Left lung (tissue), 4 donors: ENCODE measurements at regions not wholly inside any gene's neighbourhood (a gene's known extent, or its start where the extent isn't known, plus 50 kb on each side); places are given as distances from the start of the nearest gene placed in this dataset.
"Not testable (repeated sequence)": the region's sequence is repeated elsewhere in the genome, so short reads cannot be mapped to it uniquely, and the experiment has no call there.

ENCODE experiments used
- ATAC-seq: fragments of 200-7000 bp; cut with Tn5 transposase; one replicate; pipeline ENCODE4 v1.9.1; 2020; ENCODE audit warnings: moderate library complexity
- DNase-seq, 4 donors: peaks; one replicate each; pipeline ENCODE4 v3.0.0-alpha.2; 2013 to 2020
- H3K27ac ChIP-seq, 2 donors: fragments of 200-600 bp; sonication (generic) in 1 of 2; one replicate each; pipeline versions ENCODE4 v1.5.0 to v1.8.0; 2020 to 2021
- H3K27me3 ChIP-seq, 2 donors: fragments of 200-600 bp; sonication (generic) in 1 of 2; one replicate each; pipeline versions ENCODE4 v1.5.0 to v1.8.0; 2020 to 2021
- H3K36me3 ChIP-seq, 2 donors: fragments of 200-600 bp; sonication (generic) in 1 of 2; one replicate each; pipeline versions ENCODE4 v1.5.0 to v1.8.0; 2020 to 2021
- H3K4me1 ChIP-seq, 2 donors: fragments of 200-600 bp; one replicate each; pipeline ENCODE4 v1.8.0; 2021
- H3K4me3 ChIP-seq, 2 donors: fragments of 200-600 bp; sonication (generic) in 1 of 2; one replicate each; pipeline versions ENCODE4 v1.5.0 to v1.8.0; 2020 to 2021; ENCODE audit warnings: mild to moderate bottlenecking in 1 of 2
- H3K9me3 ChIP-seq, 2 donors: fragments of 200-600 bp; sonication (generic) in 1 of 2; one replicate each; pipeline versions ENCODE4 v1.5.0 to v1.8.0; 2020 to 2021
- CTCF ChIP-seq, 2 donors: fragments of 200-600 bp; sonication (generic) in 1 of 2; IDR thresholded peaks; one replicate each; pipeline versions ENCODE4 v1.5.0 to v1.8.0; 2021; ENCODE audit warnings: antibody characterized with exemption in 2 of 2
- intact Hi-C, 2 donors: fragments of 100-400 bp; cut with DNase I; formaldehyde crosslinking; loops; one replicate each; pipeline versions ENCODE4 v1.11.2 to v1.14.2; 2022
- donor health status: DM: no; HTN: yes; CAD: no.
- donor health status: DM: no; HTN: no; CAD: no.

- Histone ChIP-seq H3K36me3 (no peaks in the 10 kb centered on the region), H3K4me1 (no peaks in the 10 kb centered on the region), H3K27me3 (no peaks in the 10 kb centered on the region), H3K4me3 (no peak overlapping the region), H3K27ac (no peak overlapping the region), H3K9me3 (peaks cover 0 to 13% of the 10 kb centered on the region in 2 donors)
- DNase-seq, result no peak
- intact Hi-C loops, result no loop called here
- no peak for TF ChIP-seq CTCF (IDR thresholded peaks at IDR 0.05)
- ATAC-seq, result no peak
Measured at GRCh38 chr6:67689329-67689728, 945.8 kb upstream of the ADGRB3 start.

GRCh38 chr6:67687396-67687795 lies 947.7 kb upstream of the ADGRB3 start:
- H3K27ac ChIP-seq, result no peak overlapping the region
- DNase-seq (no peak), ATAC-seq (no peak)
- H3K27me3 ChIP-seq, result no peaks in the 10 kb centered on the region
- H3K4me3 ChIP-seq, result no peak overlapping the region
- H3K9me3 ChIP-seq, result peaks cover 0 to 13% of the 10 kb centered on the region in 2 donors
- TF ChIP-seq CTCF (IDR thresholded peaks at IDR 0.05), result no peak
- no peaks in the 10 kb centered on the region for H3K4me1 ChIP-seq
- intact Hi-C loops, result no loop called here
- H3K36me3 ChIP-seq, result no peaks in the 10 kb centered on the region

- H3K27me3 ChIP-seq, H3K27ac ChIP-seq, DNase-seq, H3K36me3 ChIP-seq, ATAC-seq, intact Hi-C loops, H3K4me3 ChIP-seq, H3K4me1 ChIP-seq: not testable (repeated sequence)
- H3K9me3 ChIP-seq, result peaks cover 0 to 10% of the 10 kb centered on the region in 2 donors
Measured at GRCh38 chr6:67686225-67686624, 948.9 kb upstream of the ADGRB3 start.

- H3K4me1 ChIP-seq, result no peaks in the 10 kb centered on the region
- intact Hi-C loops, result no loop called here
- H3K4me3 ChIP-seq, result no peak overlapping the region
- peaks cover 0 to 6% of the 10 kb centered on the region in 2 donors for H3K9me3 ChIP-seq
- no peak for TF ChIP-seq CTCF (IDR thresholded peaks at IDR 0.05)
- peak; percentile 29 for ATAC-seq
- H3K27me3 ChIP-seq, result no peaks in the 10 kb centered on the region
- DNase-seq, result no peak
- H3K27ac ChIP-seq, result no peak overlapping the region
- H3K36me3 ChIP-seq, result no peaks in the 10 kb centered on the region
Measured at GRCh38 chr6:67683960-67684359, 951.1 kb upstream of the ADGRB3 start.

- Histone ChIP-seq H3K4me1 (no peaks in the 10 kb centered on the region), H3K27me3 (no peaks in the 10 kb centered on the region), H3K27ac (no peak overlapping the region), H3K4me3 (no peak overlapping the region), H3K9me3 (peaks cover 0 to 12% of the 10 kb centered on the region in 2 donors), H3K36me3 (no peaks in the 10 kb centered on the region)
- no peak for TF ChIP-seq CTCF (IDR thresholded peaks at IDR 0.05)
- ATAC-seq (no peak), DNase-seq (no peak)
- intact Hi-C loops, result no loop called here
Measured at GRCh38 chr6:67680297-67680932, 954.7 kb upstream of the ADGRB3 start.
